ENCODE measurements at regions not wholly inside any gene's neighbourhood (a gene's known extent, or its start where the extent isn't known, plus 50 kb on each side); places are given as distances from the start of the nearest gene placed in this dataset.

DNA sequence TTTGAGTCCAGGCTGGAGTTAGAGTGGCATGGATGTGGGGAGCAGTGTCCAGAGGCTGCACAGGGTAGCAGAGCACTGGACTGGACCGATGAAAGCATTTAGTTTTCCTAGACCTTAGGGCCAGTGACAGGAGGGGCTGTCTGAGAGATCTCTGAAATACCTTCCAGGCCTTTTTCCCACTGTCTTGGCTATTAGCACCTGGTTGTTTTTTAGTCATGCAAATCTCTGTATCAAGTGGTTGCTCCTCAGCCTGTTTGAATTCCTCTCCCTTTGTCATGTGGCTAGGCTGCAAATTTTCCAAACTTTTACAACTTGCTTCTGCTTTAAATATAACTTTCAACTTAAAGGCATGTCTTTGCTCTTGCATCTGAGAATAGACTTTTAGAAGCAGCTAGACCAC, 504.3 kb upstream of the VSTM2A start:
- TF ChIP-seq, protein P1, sequence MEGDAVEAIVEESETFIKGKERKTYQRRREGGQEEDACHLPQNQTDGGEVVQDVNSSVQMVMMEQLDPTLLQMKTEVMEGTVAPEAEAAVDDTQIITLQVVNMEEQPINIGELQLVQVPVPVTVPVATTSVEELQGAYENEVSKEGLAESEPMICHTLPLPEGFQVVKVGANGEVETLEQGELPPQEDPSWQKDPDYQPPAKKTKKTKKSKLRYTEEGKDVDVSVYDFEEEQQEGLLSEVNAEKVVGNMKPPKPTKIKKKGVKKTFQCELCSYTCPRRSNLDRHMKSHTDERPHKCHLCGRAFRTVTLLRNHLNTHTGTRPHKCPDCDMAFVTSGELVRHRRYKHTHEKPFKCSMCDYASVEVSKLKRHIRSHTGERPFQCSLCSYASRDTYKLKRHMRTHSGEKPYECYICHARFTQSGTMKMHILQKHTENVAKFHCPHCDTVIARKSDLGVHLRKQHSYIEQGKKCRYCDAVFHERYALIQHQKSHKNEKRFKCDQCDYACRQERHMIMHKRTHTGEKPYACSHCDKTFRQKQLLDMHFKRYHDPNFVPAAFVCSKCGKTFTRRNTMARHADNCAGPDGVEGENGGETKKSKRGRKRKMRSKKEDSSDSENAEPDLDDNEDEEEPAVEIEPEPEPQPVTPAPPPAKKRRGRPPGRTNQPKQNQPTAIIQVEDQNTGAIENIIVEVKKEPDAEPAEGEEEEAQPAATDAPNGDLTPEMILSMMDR (IDR thresholded peaks at IDR 0.05): no peak
- TF ChIP-seq POLR2AphosphoS5 (IDR thresholded peaks at IDR 0.05; ENCODE audit: low read depth, low read length) (no peak), SIN3A (IDR thresholded peaks at IDR 0.05; ENCODE audit: borderline replicate concordance, insufficient read depth, low read depth, low read length) (no peak), TCF7L2 (IDR thresholded peaks at IDR 0.05; ENCODE audit: low read depth, low read length) (no peak)
- TF ChIP-seq, protein P2, sequence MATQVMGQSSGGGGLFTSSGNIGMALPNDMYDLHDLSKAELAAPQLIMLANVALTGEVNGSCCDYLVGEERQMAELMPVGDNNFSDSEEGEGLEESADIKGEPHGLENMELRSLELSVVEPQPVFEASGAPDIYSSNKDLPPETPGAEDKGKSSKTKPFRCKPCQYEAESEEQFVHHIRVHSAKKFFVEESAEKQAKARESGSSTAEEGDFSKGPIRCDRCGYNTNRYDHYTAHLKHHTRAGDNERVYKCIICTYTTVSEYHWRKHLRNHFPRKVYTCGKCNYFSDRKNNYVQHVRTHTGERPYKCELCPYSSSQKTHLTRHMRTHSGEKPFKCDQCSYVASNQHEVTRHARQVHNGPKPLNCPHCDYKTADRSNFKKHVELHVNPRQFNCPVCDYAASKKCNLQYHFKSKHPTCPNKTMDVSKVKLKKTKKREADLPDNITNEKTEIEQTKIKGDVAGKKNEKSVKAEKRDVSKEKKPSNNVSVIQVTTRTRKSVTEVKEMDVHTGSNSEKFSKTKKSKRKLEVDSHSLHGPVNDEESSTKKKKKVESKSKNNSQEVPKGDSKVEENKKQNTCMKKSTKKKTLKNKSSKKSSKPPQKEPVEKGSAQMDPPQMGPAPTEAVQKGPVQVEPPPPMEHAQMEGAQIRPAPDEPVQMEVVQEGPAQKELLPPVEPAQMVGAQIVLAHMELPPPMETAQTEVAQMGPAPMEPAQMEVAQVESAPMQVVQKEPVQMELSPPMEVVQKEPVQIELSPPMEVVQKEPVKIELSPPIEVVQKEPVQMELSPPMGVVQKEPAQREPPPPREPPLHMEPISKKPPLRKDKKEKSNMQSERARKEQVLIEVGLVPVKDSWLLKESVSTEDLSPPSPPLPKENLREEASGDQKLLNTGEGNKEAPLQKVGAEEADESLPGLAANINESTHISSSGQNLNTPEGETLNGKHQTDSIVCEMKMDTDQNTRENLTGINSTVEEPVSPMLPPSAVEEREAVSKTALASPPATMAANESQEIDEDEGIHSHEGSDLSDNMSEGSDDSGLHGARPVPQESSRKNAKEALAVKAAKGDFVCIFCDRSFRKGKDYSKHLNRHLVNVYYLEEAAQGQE (IDR thresholded peaks at IDR 0.05; ENCODE audit: insufficient read depth in 1 of 2, low read depth in 2 of 2, low read length in 1 of 2): no peak
